HPDE6-E6E7 (cell line): ENCODE measurements at regions not wholly inside any gene's neighbourhood (a gene's known extent, or its start where the extent isn't known, plus 50 kb on each side); places are given as distances from the start of the nearest gene placed in this dataset.

Experiments used
- DNase-seq: peaks from one replicate; pipeline ENCODE4 v3.0.0; 2011; ENCODE audit warnings: missing footprints; ENCODE audit errors: extremely low spot score

DNA sequence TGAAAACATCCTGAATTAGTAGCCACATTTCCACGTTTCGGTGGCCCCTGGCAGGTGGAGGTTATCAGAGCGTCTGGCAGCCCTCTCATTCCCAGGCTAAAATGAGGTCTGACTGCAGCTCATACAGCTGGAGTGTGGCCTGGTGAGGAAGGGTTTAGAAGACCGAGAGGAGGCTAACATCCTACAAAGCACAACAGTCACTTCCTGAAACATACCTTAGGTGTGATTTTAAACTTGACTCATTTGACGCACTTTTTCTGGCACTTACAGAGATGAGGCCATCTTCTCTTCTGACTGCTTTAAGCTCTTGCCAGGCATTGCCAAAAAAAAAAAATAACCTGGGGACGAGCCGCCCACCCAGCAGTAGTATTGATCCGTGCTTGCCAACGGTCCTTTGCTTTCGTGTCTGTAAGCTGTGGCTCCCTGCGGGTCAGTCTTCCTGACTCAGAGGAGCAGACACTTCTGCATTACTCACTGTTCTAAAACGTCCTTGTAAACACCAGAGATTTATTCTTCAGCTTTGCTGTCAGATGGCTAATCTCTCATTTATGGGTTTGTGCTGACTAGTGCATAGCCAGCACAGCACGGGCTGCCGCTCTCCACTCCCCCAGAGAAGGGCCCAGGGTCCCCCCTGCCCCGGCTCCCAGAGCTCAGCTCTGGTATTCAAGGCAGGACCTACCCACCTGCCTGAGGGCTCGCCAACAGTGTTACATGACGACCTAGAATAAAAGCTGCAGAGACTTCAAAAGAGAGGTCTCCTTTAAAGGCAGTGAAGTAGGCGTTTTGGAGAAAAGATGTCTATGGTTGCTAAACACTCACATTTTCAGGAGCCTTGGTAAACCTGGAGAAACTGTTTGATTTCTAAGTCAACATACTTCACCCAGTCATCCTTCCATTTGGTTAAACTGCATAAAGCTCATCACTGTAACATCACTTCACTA is 78.5 kb upstream of the FRMD1 start:
- peak; percentile 25 for DNase-seq

DNA sequence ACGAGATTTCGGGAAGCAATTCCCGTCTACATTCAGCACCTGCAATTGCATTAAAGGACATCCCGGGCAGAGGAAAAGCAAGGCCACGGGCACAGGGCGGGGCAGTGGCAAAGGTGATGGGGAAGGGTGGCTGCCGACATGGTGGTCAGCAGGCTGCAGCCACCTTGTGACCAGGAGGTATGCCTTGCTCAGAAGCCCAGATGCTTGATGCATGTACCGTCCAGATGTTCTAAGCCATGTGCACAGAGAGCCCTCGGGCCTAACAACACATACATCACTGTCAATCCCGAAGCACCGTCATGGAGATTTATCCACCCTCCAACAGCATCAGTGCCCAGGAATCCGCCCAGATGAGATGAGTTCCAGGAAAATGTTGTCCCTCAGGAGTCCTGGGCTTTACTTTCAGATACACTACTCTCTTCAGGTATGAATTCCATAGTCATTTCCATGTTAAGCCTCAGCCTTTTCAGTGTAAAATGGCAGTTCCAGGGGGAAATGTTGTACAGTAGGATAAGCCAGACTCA is 77.8 kb upstream of the FRMD1 start:
- no peak for DNase-seq

DNA sequence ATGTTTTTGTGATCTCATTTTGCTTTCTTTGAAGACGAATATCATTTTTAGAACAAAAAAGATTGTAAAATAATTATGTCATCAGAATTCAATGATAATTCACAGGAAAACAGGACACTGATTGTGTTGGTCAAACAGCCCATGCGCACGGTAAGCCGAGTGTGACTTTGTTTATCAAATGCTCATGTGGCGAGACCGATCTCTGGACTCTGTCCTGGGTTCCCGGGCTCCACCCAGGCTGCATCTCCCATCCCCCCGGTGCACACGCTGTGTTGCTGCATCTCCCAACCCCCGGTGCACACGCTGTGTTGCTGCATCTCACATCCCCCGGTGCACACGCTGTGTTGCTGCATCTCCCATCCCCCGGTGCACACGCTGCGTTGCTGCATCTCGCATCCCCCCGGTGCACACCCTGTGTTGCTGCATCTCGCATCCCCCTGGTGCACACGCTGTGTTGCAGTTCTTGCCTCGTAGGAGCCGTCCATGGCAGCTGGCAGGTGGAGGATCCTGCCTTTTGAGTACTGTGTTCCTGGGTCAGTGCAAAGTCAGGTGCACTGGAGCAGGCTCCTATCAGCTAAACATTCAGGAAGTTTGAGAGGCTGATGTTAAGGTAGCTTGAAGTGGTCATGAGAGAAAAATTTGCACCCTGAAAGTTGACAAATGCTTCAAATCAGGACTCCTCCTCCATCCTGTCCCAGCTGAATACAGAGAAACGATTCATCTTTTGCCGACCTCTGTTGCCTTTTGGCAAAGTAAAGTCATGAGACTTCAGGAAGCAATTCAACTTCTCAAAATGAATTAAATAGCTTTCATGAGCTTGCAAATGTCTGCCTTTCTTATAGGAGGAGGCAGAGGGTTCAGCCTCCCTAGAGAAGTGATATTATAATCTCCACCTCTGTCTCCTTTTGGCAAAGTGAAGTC is 77.1 kb upstream of the FRMD1 start:
- no peak for DNase-seq

GRCh38 chr6:168155193-168155592 is 76.2 kb upstream of the FRMD1 start:
- no peak for DNase-seq

DNA sequence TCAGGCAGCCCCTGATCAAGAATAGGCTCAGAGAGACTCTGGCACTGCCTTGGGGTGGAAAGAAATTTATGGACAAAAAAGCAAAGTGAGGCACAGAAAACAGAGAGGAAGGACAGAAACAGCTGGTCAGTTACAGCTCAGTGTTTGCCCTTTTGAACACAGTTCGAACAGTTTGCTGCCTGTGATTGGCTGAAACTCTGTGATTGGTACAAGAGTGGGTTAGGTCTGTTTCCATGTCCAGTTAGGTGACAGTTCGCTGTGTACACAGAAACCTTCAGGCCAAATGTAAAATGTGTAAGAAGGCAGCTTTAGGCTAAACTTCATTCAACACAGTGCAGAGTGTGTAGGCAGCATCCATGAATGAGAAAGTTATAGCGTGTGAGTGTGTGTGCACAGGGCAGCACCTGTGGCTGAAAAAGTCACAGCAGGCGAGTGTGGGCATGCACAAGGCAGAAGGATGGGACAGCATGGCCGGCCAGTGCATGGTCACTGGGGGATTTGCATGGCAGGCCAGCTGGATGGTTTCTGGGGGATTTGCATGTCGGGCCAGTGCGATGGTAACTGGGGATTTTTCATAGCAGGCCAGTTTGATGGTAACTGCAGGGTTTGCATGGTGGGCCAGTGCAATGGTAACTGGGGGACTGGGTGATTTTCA is 75.4 kb upstream of the FRMD1 start:
- no peak for DNase-seq

- DNase-seq: no peak
Measured at GRCh38 chr6:168153553-168153952, 74.5 kb upstream of the FRMD1 start.

DNA sequence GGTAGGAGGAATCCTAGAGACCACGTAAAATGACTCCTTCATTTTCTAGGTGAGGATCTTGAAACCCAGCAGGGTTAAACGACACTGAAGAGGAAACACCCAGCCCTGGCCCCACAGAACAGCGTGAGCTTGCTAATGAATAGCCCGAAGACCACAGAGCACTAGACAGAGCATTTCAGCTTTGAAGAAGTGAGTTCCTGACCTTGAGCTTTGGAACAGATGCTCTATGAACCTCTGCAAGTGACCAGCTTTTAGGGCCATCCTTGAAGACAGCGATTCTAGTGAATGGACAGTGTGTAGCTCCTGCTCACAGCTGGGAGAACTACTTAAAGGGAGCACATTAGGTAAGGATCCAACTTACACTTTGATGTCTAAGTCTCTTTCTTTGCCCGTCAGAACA is 74.0 kb upstream of the FRMD1 start:
- DNase-seq: no peak

DNA sequence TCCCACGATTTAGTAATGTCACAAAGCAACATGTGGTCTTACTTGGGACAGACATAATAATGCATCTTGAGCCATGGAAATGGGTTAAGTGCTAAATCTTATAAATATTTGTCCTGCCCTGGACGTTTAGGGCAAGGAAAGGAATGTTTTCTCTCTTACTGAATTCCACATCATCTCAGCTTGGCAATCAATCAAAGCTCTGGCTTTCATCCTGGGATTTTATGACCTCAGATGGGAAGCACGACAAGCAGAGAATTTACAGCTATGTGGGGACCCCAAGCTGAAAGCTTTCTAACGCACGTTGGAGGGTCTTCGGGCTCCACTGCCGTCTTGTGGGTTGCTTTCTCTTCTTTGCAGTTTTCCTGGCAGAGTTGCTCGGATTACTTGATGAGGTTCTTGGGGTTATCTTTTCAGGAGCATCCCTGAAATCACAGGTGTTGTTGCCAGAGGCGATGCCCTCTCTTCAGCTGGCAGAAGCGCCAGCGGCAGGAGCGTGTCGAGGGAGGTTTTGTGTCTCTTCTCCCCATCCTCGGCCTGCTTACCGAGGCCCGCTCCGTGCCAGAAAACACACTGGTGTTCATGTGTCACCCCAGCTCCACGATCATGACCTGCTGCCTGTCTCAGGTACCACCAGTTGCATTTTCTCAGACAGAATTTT is 73.4 kb upstream of the FRMD1 start:
- no peak for DNase-seq

DNA sequence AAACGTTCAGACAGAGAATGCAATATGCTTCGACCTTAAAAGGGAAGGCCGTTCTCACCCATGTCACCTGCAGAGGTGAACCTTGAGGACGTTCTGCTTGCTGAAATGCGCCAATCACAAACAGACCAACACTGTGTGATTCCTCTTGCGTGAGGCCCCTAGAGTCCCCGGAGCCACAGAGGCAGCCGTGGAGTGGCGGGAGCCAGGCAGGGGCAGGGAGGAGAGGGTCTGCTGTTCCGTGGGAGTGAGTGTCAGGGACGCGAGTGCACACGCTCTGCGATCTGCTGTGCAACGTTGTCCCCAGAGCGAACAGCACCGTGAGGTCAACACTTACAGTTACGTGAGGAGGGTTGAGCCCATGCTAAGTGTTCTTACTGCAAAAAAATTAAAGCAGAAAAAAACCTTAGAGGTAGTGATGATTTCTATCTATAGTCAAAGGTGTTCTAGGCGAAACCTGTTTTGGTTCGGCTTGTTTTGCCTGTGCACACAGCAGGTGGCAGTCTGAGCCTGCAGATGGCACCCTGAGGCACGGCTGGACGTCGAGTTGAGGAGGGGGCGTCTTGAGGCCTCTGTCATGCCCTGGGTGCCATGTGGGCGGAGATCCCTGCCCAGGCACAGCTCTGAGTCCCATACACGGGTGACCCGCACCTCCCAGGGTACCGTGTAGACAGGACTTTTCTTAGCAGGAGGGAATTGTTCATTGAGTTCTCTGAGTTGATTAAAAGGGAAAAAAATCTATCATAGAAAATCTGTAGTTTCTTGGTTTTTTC is 71.7 kb upstream of the FRMD1 start:
- no peak for DNase-seq

GRCh38 chr6:168149015-168149414 is 70.0 kb upstream of the FRMD1 start:
- DNase-seq: no peak

GRCh38 chr6:168148231-168148849 is 69.3 kb upstream of the FRMD1 start:
- no peak for DNase-seq

DNA sequence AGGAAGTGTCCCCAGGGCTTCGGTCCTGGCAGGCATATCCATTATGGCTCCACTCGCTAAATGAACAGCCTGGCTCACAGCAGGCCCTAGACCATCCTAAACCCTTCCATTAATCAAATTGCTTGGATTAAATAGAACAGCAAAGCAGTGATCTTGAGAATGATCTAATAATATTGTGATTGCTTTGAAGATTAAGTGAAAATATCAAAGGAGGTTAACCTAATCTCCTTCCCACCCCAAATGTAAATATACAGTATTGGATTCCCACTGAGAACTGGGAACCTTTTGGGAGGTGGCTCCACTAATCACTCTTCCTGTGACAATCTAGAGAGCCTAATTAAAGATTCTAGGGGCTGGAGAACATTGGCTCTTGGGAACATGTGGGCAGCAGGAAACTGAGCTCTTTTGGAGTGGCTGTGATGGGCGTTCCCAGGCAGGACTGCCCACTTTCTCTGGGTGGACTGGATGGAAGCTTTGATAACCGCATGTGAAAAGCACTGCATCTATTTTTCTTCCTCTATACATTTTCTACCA is 68.3 kb upstream of the FRMD1 start:
- no peak for DNase-seq

GRCh38 chr6:168145747-168146596 is 67.0 kb upstream of the FRMD1 start:
- DNase-seq: no peak

DNA sequence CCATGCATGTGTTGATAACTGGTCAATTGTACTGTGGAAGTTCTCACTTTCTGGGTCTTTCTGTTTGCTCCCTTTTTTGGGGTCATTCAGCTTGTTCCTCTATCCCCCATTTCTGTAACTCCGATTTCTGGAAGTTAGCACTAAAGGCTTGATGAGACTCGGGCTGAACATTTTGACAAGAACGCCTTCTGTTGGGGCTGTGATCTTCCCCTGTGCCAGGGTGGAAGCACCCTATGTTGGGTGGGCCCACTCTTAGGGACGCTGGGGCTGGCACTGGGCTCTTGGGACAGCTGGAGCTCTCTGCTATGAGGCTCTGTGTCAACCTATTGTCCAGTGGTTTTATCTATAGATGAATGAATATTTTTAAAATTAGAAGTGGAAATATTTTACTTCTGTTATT is 60.1 kb upstream of the FRMD1 start:
- no peak for DNase-seq

DNA sequence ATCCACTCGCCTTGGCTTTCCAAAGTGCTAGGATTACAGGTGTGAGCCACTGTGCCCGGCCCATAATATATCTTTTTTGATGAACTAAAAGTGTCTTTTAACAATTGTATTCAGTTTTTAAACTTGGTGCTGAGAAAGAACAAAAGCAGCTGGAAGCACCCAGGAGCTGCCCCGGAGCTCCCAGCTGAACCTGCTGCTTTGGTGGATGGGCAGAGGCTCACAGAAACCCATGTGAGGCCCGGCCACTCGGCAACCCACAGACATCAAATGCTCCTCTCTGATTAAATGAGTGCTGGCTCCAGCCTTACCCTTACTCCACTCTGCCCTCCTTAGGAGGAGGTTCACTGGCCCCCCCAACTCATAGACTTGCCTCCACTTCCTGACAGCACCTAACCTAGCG is 59.4 kb upstream of the FRMD1 start:
- no peak for DNase-seq

GRCh38 chr6:168137024-168137423 is 58.0 kb upstream of the FRMD1 start:
- no peak for DNase-seq

DNA sequence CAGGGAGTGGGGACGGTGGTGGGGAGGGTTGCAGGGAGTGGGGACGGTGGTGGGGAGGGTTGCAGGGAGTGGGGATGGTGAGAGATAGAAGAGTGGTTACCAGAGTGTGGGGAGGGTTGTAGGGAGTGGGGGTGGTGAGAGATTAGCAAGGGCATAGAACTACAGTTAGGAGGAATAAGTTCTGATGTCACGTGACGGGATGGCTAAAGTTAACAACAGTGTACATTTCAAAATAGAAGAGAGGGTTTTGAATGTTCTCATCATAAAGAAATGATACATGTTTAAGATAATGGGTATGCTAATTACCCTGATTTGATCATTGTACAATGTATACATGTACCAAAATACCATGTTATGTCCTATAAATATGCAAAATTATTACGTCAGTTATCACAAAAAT is 57.6 kb upstream of the FRMD1 start:
- no peak for DNase-seq

DNA sequence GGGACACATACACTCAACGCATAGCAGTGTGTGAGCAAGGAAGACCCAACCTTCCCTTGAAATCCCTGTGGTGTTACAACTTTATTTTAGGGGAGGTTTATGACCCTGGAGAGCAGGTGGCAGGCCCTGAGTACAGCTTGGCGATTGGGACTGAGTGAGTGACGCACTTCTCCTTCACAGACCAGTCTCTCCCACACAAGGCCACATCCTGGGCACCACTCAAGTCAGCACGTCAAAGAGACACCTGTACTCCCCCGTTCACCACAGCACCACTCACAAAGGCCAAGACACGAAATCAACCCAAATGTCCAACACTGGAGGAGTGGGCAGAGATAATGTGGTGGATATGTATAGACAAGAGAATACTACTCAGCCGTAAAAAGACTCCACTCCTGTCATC is 57.0 kb upstream of the FRMD1 start:
- DNase-seq: no peak
